ENCODE measurements at regions not wholly inside any gene's neighbourhood (a gene's known extent, or its start where the extent isn't known, plus 50 kb on each side); places are given as distances from the start of the nearest gene placed in this dataset.

DNA sequence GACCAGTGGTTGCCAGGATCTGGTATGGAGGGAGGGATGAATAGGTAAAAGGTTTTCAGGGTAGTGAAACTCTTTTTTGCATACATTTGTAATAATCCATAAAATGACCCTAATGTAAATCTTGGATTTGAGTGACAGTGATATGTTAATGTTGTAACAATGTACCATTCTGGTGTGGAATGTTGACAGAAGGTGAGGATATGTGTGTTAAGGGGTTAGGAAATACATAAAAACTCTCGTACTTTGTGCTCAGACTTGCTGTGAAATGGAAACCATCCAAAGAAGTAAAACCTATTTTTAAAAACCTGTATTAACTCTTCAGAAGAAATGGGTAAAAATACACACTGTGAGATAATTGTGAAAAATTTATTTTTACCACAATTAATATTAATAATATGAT, 66.2 kb downstream of the SYT4 start:
- TF ChIP-seq CTCF (conservative IDR thresholded peaks at IDR 0.05; ENCODE audit: low read depth, low read length): no peak
- no peak for TF ChIP-seq EZH2 (IDR thresholded peaks at IDR 0.05; ENCODE audit: borderline replicate concordance, low read depth, low read length, poor library complexity, severe bottlenecking)
